RCC 7860 (cell line): ENCODE measurements at regions not wholly inside any gene's neighbourhood (a gene's known extent, or its start where the extent isn't known, plus 50 kb on each side); places are given as distances from the start of the nearest gene placed in this dataset.
"Not testable (repeated sequence)": the region's sequence is repeated elsewhere in the genome, so short reads cannot be mapped to it uniquely, and the experiment has no call there.

Experiments
- DNase-seq: peaks from one replicate; pipeline ENCODE4 v3.0.0-alpha.2; 2015; ENCODE audit warnings: low spot score
- FAIRE-seq: peaks from 2 replicates; lab custom pipeline; 2012; peaks lifted over from hg19 to GRCh38; lab: Jason Lieb, UNC

DNA sequence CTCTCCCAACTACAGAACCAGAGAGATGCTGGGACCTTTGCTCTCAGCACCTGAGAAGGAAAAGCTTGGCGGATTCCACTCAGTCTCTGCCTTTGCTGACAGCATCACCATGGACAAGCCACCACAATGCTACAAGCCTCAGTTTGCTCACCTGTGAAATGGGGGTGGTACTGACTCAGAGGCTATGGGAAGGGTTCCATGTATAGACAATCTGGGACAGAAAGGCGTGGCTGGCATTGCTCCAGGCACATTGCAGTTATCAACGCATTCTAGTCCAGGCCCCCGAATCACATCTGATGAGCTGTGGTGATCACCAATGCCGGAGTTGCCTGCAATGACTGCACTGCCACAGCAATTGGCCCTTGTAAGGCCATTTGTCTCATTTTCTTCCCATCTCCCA, 72.6 kb downstream of the ISX start:
- FAIRE-seq (no peak), DNase-seq (no peak)

DNA sequence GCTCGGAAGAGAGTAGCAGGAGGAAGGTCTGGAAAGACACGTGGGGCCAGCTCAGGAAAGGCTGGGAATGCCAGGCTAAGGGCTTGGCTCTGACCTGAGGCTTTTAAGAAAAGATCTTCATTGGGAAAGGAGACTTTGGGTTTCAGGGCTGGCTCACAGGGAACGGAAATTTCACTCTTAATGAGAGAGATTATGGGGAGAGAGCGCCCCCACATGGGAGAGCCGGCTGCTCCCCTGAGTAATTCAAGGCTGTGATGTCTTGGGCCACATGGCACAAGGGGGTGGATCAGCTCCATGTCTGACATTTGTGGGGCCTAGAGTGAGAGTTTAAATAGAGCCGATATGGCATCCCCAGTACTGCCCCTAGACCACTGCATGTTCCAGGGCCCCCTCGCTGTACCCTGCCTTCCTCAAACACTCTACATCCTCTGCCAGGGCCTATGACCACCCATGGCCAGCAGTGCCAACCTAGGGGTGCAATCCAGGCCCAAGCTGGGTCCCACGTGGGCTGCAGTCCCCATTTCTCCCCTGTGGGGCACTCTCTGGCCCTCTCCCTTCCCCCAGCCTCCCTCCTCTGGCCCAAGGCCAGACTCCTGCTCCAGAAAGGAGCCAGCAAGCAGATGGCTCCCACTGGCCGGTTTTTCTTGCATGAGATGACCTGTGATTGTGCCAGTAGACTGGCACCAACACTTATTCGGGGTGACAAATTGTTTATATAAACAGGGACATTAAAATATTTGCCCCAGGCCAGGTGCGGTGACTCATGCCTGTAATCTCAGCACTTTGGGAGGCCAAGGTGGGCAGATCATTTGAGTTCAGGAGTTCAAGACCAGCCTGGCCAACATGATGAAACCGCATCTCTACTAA, 75.2 kb downstream of the ISX start:
- DNase-seq, result no peak
- no peak for FAIRE-seq

DNA sequence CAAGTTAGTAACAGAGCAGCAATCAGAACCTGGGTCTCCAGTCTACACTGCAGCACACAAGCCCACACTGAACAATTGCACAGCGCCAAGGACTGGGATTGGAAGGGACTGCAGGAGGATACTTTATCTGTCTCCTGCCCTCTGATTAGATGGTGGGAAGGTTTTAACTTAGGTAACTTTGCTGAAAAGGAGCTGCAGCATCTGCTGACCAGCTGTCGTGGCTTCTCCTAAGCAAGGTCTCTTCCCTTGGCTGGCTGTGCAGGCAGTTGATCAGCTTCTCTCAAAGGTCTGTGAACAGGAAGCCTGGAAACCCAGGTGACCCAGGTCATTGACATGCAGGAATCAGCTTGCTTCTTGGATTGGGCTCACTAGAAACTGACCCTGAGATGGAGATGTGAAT, 82.4 kb downstream of the ISX start:
- no peak for DNase-seq
- FAIRE-seq, result no peak

DNA sequence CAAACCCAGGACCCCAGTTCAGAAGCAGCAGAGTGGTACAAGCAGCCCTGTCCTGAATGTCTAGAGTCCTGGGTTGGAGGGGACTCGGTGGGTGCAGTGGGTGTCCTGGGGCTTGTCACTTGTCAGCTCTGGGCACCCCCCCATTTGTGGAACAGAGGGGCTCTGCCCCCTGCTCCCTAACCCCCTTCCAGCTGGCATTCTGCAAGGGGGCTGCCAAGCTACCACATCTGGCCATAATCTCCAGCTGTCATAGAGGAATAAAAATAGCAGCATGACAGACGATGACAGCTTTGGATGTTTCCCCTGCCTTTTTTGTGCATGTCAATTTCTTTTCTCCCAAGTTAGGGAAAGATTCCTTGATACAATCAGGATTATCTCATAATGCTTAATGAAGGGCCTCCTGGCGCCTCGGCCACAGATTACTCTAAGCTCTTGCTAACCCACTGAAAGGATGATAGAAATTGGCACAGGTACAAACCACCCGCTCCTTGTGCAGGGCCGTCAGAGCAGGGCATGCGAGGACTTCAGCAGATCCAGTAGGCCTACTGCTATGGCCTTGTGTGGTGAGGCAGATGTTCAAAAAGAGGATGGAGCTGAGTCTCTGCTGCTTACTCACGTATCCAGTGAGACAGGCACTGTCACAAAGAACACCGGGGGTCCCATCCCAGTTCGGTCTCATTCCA, 83.0 kb downstream of the ISX start:
- FAIRE-seq (no peak), DNase-seq (no peak)

DNA sequence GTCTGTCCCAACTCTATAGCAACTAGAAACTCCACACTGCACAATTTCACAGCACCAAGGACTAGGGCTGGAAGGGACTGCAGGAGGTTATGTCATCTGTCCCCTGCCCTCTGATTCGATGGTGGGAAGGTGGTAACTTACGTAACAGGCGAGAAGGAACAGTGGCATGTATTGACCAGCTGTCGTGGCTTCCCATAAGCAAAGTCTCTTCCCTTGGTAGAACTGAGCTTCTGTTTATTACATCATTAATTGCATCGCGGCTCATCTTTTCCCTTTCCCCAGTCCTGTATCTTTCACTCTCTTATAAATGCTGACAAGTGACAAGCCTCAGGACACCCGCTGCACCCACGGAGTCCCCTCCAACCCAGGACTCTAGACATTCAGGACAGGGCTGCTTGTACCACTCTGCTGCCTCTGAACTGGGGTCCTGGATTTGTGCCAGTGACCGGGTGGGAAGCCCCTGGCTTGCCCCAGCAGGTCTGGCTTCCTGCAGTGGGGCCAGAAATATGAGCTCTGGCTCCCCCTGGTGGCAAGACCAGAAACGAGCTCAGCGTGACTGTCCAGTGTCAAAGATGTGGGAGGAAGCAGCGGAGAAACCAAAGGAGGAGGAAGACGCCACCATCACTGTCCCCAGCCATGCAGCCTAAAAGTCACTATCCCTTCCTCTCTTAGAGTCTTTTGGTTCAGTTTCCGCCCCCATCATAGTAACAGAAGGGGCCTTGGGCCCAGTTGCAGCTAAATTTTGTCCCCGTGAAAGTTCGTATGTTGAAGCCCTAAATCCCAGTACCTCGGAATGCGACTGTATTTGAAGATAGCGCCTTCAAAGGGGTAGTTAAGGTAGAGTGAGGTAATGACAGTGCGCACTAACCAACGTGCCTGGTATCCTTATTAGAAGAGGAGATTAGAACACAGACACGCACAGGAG, 84.5 kb downstream of the ISX start:
- FAIRE-seq (no peak), DNase-seq (peak; percentile 11)

DNA sequence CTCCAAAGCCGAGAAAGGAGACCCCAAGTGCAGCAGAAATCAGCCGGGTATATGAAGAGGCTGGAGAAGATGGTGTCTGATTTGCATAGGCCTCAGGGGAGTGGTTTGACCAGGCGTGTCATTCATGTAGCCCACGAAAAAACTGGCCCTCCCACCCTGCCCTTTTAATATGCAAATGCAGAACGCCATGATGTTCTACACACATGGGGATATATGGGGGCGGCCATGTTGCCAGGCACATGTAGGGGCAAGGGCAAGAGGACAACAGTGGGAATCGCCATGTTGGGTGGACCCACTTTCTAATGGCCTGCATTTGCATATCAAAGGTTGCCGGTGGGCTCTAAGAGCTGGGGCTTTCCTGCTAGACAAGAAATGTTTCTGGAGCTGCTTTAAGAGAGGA, 86.4 kb downstream of the ISX start:
- no peak for DNase-seq
- FAIRE-seq, result no peak

DNA sequence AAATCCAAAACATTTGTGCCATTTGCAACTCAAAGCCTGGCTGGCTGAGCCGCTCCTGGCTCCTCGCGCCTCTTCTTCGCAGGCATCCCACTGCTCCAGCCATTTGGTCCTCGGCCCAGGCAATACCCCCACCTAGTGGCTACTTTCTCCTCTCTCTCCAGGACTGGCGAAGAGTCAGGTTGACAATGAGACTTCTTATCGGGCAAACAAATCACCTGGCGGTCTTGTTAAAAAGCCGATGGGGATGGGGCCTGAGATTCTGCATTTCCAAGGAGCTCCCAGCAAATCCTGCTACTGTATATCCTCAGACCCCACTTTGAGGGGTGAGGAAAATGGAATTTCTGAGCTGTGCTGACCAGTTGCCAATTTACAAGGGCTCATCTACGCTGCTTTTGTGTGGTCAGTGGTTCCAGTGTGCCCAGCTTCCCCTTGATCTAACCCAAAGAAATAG, 89.0 kb downstream of the ISX start:
- no peak for FAIRE-seq
- DNase-seq, result peak; percentile 17

DNA sequence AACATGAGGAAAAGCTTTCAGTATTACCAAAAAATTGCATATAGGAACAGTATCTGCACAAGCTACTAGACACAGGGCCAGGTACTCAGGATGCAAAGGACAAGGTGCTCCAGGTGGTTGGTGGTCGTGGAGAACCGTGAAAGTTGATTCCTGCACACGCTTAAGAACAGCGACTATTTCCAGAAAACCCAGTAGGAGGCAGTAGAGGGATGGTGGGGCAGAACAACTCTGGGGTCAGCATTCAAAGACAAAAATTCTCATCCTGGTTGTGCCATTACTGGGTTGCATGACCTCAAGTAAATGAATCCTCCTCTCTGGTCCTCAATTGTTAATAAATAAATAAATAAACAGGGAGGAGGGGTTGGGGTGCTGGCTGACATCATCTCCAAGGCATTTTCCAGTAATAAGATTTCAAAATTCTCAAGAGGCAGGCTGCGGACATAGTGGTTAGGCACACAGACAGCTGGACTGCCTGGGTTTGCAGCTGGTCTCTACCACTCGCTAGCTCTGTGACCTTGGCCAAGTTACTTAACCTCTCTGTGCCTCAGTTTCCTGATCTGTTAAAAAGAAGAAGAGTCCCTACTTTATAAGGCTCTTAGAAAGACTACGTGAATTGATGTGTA, 89.6 kb downstream of the ISX start:
- DNase-seq (no peak), FAIRE-seq (no peak)

DNA sequence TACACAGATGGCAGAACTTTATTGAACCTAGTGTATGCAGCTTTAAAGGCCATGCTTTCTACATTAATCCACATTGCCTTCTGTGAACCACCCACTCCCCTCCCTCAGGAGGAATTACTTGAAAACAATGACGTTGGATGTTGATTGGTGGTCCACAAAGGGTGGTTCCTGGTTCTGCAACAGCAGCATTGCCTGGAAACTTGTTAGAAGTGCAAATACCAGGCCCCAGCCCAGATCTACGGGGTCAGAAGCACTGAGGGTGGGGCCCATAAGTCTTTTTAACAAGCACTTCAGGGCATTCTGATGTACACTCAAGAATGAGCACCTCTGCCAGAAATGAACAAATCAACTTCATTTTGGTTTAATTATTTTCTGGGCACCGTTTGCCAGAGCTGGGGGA, 91.0 kb downstream of the ISX start:
- FAIRE-seq, result no peak

DNA sequence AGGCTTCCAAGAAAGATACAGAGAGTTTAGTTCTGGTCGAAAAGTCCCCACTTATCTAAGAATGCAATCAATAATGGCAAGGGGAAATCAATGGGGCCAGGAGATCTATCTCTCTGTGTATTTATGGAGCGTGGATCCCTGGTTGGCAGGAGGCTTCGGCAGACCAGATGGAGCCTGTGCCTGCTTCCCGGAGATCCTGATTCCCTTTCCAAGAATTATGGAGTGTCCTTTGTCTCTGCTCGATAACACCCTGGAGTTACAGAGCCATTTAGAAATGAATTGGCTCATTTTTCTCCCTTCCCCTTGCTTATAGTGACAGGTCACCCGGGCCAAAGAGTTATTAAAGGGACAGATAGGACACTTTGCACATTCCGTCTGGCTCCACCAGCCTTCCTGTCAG, 92.4 kb downstream of the ISX start:
- FAIRE-seq (no peak), DNase-seq (no peak)

More for the DNA sequence above, 91.0 kb downstream of the ISX start:
- no peak for DNase-seq

DNA sequence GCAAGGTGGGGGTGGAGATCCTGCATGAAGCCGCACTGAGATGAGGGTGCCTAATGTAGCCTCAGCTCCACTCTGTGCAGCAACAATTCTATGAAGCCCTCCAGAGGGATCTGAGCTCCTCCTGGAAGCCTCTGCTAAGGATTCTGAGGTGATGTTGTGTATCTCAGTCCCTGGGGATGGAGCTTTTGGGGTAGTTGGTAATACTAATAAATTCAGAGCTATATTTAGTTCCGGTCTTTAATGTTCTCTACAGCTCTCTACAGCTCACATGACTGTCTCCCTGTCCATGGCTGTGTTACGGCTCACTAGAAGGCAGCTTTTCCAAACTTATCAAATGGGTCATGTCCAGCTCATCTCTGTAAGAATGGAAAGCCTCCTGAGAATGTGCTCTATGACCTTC, 93.4 kb downstream of the ISX start:
- DNase-seq, result no peak

DNA sequence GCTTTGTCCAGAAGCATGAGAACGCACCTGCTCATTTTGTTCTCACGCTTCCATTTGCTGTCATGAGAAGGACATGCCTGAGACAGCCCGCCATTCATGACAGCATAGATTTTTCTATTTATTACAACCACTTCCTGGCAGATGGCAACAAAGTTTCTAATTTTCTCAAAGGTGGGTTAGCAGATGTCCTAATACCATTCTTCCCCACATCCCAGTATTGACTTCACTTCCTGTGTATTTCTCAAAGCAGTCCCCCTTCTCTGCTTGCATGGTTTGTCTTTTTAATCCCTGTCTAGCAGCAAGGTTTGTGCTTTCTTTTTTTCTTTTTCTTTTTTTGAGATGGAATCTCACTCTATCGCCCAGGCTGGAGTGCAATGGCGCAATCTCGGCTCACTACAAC, 94.3 kb downstream of the ISX start:
- FAIRE-seq (no peak), DNase-seq (no peak)

More for the DNA sequence above, 93.4 kb downstream of the ISX start:
- no peak for FAIRE-seq

DNA sequence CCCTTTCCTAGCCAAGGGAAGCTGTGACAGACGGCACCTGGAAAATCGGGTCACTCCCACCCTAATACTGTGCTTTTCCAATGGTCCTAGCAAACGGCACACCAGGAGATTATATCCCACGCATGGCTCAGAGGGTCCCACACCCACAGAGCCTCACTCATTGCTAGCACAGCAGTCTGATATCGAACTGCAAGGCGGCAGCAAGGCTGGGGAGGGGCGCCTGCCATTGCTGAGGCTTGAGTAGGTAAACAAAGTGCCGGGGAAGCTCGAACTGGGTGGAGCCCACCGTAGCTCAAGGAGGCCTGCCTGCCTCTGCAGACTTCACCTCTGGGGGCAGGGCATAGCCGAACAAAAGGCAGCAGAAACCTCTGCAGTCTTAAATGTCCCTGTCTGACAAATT, 91.4 kb upstream of the HMGXB4 start:
- not testable (repeated sequence) for FAIRE-seq, DNase-seq

DNA sequence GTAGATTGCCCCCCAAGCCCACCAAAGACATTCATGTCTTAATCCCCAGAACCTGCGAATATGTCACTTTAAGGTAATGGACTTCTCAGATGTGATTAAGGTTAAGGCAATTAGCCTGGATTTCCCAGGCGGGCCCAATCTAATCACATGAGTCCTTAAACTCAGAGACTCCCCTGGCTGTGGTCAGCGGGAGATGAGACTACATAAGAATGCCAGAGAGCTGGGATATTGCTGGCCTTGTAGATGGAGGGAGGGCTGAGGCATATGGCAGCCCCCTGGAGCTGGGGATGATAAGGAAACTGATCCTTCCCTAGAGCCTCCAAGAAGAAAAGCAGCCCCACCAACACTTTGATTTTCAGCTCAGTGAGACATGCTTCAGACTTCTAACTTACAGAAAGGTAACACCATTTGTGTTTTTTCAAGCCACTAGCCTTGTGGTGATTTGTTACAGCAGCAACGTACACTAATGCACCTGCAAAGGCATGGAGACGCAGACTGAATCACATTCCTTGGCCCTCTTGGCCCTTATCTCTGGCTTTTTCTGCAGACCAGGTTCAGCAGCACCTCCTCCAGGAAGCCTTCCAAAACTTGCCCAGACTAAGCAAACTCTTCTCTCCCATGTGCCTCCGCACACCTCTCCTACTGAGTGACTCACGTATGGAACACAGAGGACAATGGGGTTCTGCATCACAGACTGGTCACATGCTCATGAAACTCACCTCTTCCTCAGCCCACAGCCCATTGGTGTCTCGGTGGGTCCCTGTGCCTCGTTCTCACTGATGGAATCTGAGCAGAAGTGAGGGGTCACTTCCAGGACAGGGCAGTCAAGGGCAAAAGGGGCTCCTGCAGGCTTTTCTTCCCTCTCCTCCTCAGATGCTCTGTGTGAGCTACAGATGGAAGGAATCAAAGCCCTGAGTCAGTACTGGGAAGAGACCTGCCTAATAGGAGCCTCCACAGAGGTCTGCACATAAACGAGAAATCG, 86.3 kb upstream of the HMGXB4 start:
- FAIRE-seq (no peak), DNase-seq (no peak)

DNA sequence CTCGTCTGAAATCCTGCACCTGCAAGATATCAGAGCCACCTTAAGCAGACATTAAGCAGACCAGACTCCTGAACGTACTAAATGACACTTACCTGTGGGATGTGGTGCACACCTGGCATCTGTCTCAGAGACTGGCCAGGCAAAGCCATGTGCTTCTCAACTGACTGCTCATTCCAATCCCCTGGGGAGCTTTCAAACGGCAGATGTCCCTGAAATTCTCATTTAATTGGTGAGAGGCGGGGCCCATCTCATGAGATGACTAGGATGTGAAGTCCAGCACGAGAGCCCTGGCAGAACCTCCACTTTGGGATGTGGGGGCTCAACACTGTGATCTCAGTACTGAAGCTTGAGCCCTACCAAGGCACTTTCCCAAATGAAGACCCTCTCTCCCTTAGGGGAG, 84.9 kb upstream of the HMGXB4 start:
- DNase-seq (no peak), FAIRE-seq (no peak)

DNA sequence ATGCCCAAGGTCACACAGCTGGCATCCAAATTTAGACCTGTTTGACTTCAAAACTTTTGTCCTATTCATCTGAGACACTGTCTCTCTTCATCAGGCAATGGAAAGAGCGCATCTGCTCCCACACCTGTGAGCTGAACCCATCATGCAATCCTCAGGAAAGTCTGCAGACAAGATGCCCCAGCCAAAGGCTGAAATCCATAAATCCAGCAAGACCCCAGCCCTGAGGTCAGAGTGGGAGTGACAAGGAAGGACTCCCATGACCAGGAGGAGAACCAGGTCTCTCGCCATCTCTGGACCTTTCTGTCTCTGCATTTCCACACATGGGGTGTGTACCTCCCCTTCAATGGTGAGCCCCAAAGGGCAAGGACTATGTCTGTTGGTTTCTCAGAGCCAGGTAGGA, 83.6 kb upstream of the HMGXB4 start:
- DNase-seq, result no peak
- no peak for FAIRE-seq

DNA sequence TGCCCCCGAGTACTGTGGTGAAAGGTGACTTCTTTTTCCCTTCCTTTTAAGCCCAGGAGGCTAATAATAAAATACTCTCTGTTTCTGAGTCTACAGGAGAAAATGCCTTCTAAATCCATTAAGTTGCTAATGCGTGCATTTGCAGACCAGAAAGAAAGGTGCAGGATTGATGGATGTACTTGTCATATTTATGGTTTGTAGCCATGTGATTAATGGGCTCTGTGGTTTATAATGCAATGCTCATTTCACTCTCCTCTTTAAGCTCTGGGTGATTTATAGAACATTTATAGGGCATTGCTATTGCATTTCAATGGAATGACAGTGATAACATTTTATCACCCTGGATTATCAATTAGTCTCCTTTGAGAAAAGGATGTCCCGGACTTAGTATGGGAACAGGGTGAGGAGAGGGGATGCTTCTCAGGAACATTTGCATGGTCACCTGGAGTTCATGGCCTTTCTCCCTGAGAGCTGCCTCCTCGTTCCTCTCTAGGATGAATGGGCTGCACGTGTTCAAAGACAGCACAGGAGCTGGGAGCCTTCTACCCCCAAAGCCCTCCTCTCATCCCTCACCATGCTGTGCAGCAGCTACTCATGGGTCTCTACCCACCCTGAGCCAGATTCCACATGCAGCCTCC, 82.8 kb upstream of the HMGXB4 start:
- no peak for FAIRE-seq
- DNase-seq, result no peak

DNA sequence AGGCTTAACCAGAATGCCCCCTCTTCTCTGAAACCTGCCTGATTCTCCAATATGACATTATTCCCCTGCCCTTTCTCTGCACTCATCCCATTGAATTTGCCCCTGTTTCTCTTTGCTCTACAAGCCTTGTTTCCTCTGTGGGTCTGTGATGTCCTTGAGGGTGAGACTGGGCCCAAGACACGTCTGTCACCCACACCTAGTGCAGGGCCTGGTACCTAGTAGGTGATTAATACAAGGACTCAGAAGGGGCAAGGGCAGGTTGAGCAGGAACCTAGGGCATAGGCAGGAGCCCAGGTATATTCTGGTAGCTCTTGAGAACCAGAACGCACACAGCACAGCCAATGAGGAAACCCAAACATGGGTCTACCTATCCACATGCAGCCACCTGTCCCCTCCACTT, 81.9 kb upstream of the HMGXB4 start:
- FAIRE-seq, result no peak
- DNase-seq, result no peak

DNA sequence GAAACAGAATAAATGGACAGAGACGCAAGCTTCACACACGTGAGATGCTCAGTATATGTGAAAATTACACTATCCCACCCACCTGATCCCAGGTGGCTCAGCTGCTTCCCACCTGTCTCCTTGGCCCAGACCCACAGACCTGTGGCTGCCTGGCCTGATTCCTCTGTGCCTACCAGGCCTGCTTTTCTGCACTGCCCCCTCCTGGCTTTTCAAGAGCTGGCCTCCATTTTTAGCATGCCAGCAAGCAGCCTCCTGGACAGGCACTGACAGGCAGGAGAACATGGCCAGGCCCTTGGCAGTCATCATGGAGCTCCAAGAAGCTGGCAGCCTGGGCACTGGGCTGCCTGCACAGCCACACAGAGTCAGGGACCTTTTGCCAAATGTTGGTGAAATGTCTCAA, 79.5 kb upstream of the HMGXB4 start:
- DNase-seq (no peak), FAIRE-seq (no peak)
